HepG2 (cell line): ENCODE measurements at regions not wholly inside any gene's neighbourhood (a gene's known extent, or its start where the extent isn't known, plus 50 kb on each side); places are given as distances from the start of the nearest gene placed in this dataset.

ENCODE experiments used
- KMT2B ChIP-seq: IDR thresholded peaks from 2 replicates; pipeline ENCODE4 v1.6.1; 2016; ENCODE audit warnings: missing genetic modification reagents, missing compliant biosample characterization
- MAFF ChIP-seq: IDR thresholded peaks from 2 replicates; pipeline ENCODE4 v1.6.1; 2011; ENCODE audit warnings: low read depth, low read length, improper control_type of control experiment
- NCOR1 ChIP-seq: fragments of 200-600 bp; sonication (generic); IDR thresholded peaks from 2 replicates; pipeline ENCODE4 v1.7.0; 2017; ENCODE audit warnings: antibody characterized with exemption, low read length, borderline replicate concordance
- PRMT3 ChIP-seq: sonication (generic); formaldehyde crosslinking; IDR thresholded peaks from 2 replicates; pipeline ENCODE4 v1.8.1; 2022; ENCODE audit warnings: low read depth, mild to moderate bottlenecking, moderate library complexity, missing genetic modification reagents, borderline replicate concordance
- RAD21 ChIP-seq: fragments of 450-650 bp; formaldehyde crosslinking; IDR thresholded peaks from 2 replicates; pipeline ENCODE4 v1.5.0; 2020; ENCODE audit warnings: mild to moderate bottlenecking
- TARDBP ChIP-seq: sonication (generic); formaldehyde crosslinking; IDR thresholded peaks from 2 replicates; pipeline ENCODE4 v1.8.0; 2022; ENCODE audit warnings: mild to moderate bottlenecking, missing genetic modification reagents
- XRCC5 ChIP-seq: fragments of 200-400 bp; formaldehyde crosslinking; optimal IDR thresholded peaks from 2 replicates; pipeline ENCODE3; 2017; ENCODE audit warnings: mild to moderate bottlenecking, low read length
- ZNF274 ChIP-seq: sonication (generic); formaldehyde crosslinking; IDR thresholded peaks from 2 replicates; pipeline ENCODE4 v1.5.1; 2020; ENCODE audit warnings: mild to moderate bottlenecking, missing genetic modification reagents
- TF ChIP-seq, protein P1 (sequence below): sonication (generic); formaldehyde crosslinking; IDR thresholded peaks from 2 replicates; pipeline ENCODE4 v1.5.0; 2020; ENCODE audit warnings: mild to moderate bottlenecking, missing genetic modification reagents, moderate library complexity
- TF ChIP-seq, protein P2 (sequence below): fragments of 450-650 bp; IDR thresholded peaks from 2 replicates; pipeline ENCODE4 v1.6.1; 2016

DNA sequence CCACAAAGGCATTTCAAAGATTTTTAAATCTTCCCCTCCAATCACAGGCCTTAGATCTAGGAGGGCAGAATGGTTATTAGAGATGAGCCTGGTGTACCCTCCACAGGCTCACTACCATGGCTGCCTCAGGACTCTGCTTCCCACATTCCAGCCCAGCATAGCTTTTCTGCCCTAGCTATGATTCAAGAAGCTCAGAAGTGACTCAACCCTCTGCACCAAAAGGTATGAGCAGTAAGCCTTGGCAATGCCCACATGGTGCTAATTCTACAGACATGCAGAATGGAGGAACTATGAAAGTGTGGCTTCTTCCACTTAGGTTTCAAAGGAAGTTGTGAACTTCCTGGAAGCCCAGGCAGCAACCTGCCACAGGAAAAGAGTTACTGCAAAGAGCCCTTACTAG is 786.2 kb downstream of the SLITRK6 start:
- TF ChIP-seq, protein P1, sequence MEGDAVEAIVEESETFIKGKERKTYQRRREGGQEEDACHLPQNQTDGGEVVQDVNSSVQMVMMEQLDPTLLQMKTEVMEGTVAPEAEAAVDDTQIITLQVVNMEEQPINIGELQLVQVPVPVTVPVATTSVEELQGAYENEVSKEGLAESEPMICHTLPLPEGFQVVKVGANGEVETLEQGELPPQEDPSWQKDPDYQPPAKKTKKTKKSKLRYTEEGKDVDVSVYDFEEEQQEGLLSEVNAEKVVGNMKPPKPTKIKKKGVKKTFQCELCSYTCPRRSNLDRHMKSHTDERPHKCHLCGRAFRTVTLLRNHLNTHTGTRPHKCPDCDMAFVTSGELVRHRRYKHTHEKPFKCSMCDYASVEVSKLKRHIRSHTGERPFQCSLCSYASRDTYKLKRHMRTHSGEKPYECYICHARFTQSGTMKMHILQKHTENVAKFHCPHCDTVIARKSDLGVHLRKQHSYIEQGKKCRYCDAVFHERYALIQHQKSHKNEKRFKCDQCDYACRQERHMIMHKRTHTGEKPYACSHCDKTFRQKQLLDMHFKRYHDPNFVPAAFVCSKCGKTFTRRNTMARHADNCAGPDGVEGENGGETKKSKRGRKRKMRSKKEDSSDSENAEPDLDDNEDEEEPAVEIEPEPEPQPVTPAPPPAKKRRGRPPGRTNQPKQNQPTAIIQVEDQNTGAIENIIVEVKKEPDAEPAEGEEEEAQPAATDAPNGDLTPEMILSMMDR (CRISPR knock-in tag) = no peak
- TF ChIP-seq NCOR1 = no peak
- no peak for TF ChIP-seq KMT2B
- TF ChIP-seq XRCC5 = no peak
- no peak for TF ChIP-seq TARDBP (CRISPR knock-in tag)
- no peak for TF ChIP-seq ZNF274 (CRISPR knock-in tag)
- TF ChIP-seq, protein P2, sequence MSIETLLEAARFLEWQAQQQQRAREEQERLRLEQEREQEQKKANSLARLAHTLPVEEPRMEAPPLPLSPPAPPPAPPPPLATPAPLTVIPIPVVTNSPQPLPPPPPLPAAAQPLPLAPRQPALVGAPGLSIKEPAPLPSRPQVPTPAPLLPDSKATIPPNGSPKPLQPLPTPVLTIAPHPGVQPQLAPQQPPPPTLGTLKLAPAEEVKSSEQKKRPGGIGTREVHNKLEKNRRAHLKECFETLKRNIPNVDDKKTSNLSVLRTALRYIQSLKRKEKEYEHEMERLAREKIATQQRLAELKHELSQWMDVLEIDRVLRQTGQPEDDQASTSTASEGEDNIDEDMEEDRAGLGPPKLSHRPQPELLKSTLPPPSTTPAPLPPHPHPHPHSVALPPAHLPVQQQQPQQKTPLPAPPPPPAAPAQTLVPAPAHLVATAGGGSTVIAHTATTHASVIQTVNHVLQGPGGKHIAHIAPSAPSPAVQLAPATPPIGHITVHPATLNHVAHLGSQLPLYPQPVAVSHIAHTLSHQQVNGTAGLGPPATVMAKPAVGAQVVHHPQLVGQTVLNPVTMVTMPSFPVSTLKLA = no peak
- no peak for TF ChIP-seq MAFF
- no peak for TF ChIP-seq RAD21
- TF ChIP-seq PRMT3 (CRISPR knock-in tag) = no peak
